DOHH2 (cell line): ENCODE measurements at regions not wholly inside any gene's neighbourhood (a gene's known extent, or its start where the extent isn't known, plus 50 kb on each side); places are given as distances from the start of the nearest gene placed in this dataset.

ENCODE experiments used
- CTCF ChIP-seq: fragments of 200-600 bp; sonication (generic); IDR thresholded peaks from one replicate; pipeline ENCODE4 v1.5.1; 2014; ENCODE audit warnings: antibody characterized with exemption, mild to moderate bottlenecking, low read depth, low read length; ENCODE audit not compliant: poor library complexity, severe bottlenecking
- EZH2phosphoT487 ChIP-seq: fragments of 200-600 bp; sonication (generic); IDR thresholded peaks from 2 replicates; pipeline ENCODE4 v1.6.1; 2017; ENCODE audit warnings: borderline replicate concordance, mild to moderate bottlenecking, antibody characterized with exemption, low read length, moderate library complexity, mixed read lengths

- no peak for TF ChIP-seq CTCF
- no peak for TF ChIP-seq EZH2phosphoT487
Measured at GRCh38 chr3:80439490-80439889, 671.7 kb upstream of the ROBO1 start.
